Neural progenitor cell (in vitro differentiated cells): ENCODE measurements at regions not wholly inside any gene's neighbourhood (a gene's known extent, or its start where the extent isn't known, plus 50 kb on each side); places are given as distances from the start of the nearest gene placed in this dataset.

ENCODE experiments used
- CTCF ChIP-seq: fragments of 200-600 bp; sonication (generic); IDR thresholded peaks from 2 replicates; pipeline ENCODE4 v1.5.1; 2017; ENCODE audit warnings: antibody characterized with exemption, mild to moderate bottlenecking
- EZH2 ChIP-seq: fragments of 200-600 bp; sonication (generic); IDR thresholded peaks from 2 replicates; pipeline ENCODE4 v1.6.1; 2017; ENCODE audit warnings: antibody characterized with exemption, mild to moderate bottlenecking, moderate library complexity

- no peak for TF ChIP-seq CTCF
- no peak for TF ChIP-seq EZH2
These were observed 145.0 kb downstream of the C7orf25 start for GRCh38 chr7:42766782-42767423.
